Esophagus squamous epithelium (tissue), 5 donors: ENCODE measurements at regions not wholly inside any gene's neighbourhood (a gene's known extent, or its start where the extent isn't known, plus 50 kb on each side); places are given as distances from the start of the nearest gene placed in this dataset.

Experiments
- DNase-seq: peaks from one replicate; lab custom pipeline; 2025; lab: John Stamatoyannopoulos, UW
- H3K27ac ChIP-seq, 4 donors: fragments of 200-600 bp; sonication (generic); one replicate each; pipeline ENCODE4 v1.5.1; 2016 to 2019; ENCODE audit warnings: mild to moderate bottlenecking in 1 of 4
- H3K27me3 ChIP-seq, 4 donors: fragments of 200-600 bp; sonication (generic); 1 replicate in 3 of 4; 2 replicates in 1 of 4; pipeline versions ENCODE4 v1.5.1 to v1.6.0; 2017 to 2021; ENCODE audit warnings: antibody characterized with exemption in 1 of 4
- H3K36me3 ChIP-seq, 3 donors: fragments of 200-600 bp; sonication (generic); one replicate each; pipeline ENCODE4 v1.5.1; 2016 to 2019
- H3K4me1 ChIP-seq, 3 donors: fragments of 200-600 bp; sonication (generic); one replicate each; pipeline ENCODE4 v1.5.1; 2017 to 2019
- H3K4me3 ChIP-seq, 4 donors: fragments of 200-600 bp; sonication (generic); 1 replicate in 3 of 4; 2 replicates in 1 of 4; pipeline ENCODE4 v1.5.1; 2016 to 2019; ENCODE audit warnings: mild to moderate bottlenecking in 2 of 4, moderate library complexity in 1 of 4
- H3K9me3 ChIP-seq, 3 donors: fragments of 200-600 bp; sonication (generic); one replicate each; pipeline ENCODE4 v1.5.1; 2016 to 2019
- CTCF ChIP-seq, 6 experiments: fragments of 450-650 bp in 4 of 6; fragments of 200-600 bp in 2 of 6; sonication (generic) in 2 of 6; IDR thresholded peaks; one replicate each; pipeline ENCODE4 v1.5.1; 2016 to 2019; ENCODE audit warnings: antibody characterized with exemption in 6 of 6, mild to moderate bottlenecking in 4 of 6, moderate library complexity in 4 of 6
- POLR2A ChIP-seq, 4 donors: fragments of 450-650 bp; IDR thresholded peaks; one replicate each; pipeline ENCODE4 v1.6.1; 2017; ENCODE audit warnings: antibody characterized with exemption in 4 of 4, mild to moderate bottlenecking in 4 of 4, moderate library complexity in 3 of 4
- WGBS, 2 donors: methylation state at CpG; one replicate each; pipeline ENCODE4 v1.1.5; 2018; 5-methylcytosine and 5-hydroxymethylcytosine counted together
- intact Hi-C: fragments of 100-400 bp; cut with DNase I; formaldehyde crosslinking; loops from one replicate; pipeline ENCODE4 v1.15.0; 2022
- donor health status: DM: yes; HTN: yes; CAD: no.

GRCh38 chr2:42922293-42922692 lies 129.9 kb upstream of the HAAO start:
- no peak for DNase-seq
- intact Hi-C loops = no loop called here
- 84 to 88% methylated on average over 2 of the region's 2 CpGs for WGBS, 2 donors

GRCh38 chr2:42921721-42922120 lies 129.3 kb upstream of the HAAO start:
- Histone ChIP-seq H3K27ac (peak overlapping the region in 3 of 4 donors; percentile 81 to 93 (median 91)), H3K4me1 (peaks cover 41 to 90% (median 59%) of the 10 kb centered on the region in 3 donors), H3K27me3 (no peaks in the 10 kb centered on the region), H3K4me3 (no peak overlapping the region), H3K36me3 (no peaks in the 10 kb centered on the region), H3K9me3 (no peaks in the 10 kb centered on the region)
- 78 to 89% methylated on average over 2 to 3 of the region's 3 CpGs for WGBS, 2 donors
- DNase-seq = no peak
- intact Hi-C loops = no loop called here
- TF ChIP-seq CTCF (IDR thresholded peaks at IDR 0.05) (no peak), POLR2A (IDR thresholded peaks at IDR 0.05) (no peak)

More at GRCh38 chr2:42922293-42922692, 129.9 kb upstream of the HAAO start:
- Histone ChIP-seq H3K36me3 (no peaks in the 10 kb centered on the region), H3K27me3 (no peaks in the 10 kb centered on the region), H3K4me3 (no peak overlapping the region), H3K27ac (peak overlapping the region; percentile 27 to 93 (median 86)), H3K4me1 (peaks cover 47 to 90% (median 60%) of the 10 kb centered on the region in 3 donors), H3K9me3 (no peaks in the 10 kb centered on the region)
- TF ChIP-seq CTCF (IDR thresholded peaks at IDR 0.05) = no peak
- no peak for TF ChIP-seq POLR2A (IDR thresholded peaks at IDR 0.05)

- TF ChIP-seq POLR2A (IDR thresholded peaks at IDR 0.05) = no peak
- no peak for TF ChIP-seq CTCF (IDR thresholded peaks at IDR 0.05)
- intact Hi-C loops = no loop called here
- H3K27me3 ChIP-seq = no peaks in the 10 kb centered on the region
- H3K4me1 ChIP-seq = peaks cover 36 to 90% (median 53%) of the 10 kb centered on the region in 3 donors
- 43 to 92% methylated on average over 2 of the region's 4 CpGs for WGBS, 2 donors
- no peaks in the 10 kb centered on the region for H3K36me3 ChIP-seq
- no peak for DNase-seq
- peak overlapping the region in 2 of 4 donors; percentile 91 to 93 for H3K27ac ChIP-seq
- H3K9me3 ChIP-seq = no peaks in the 10 kb centered on the region
- H3K4me3 ChIP-seq = no peak overlapping the region
These were observed 128.8 kb upstream of the HAAO start for GRCh38 chr2:42921147-42921520.

- 71 to 93% methylated on average over 7 to 8 of the region's 15 CpGs for WGBS, 2 donors
- H3K4me1 ChIP-seq = peaks cover 30 to 85% (median 48%) of the 10 kb centered on the region in 3 donors
- no peaks in the 10 kb centered on the region for H3K9me3 ChIP-seq
- H3K4me3 ChIP-seq = no peak overlapping the region
- DNase-seq = no peak
- no peaks in the 10 kb centered on the region for H3K27me3 ChIP-seq
- H3K27ac ChIP-seq = peak overlapping the region in 1 of 4 donors; percentile 91
- no peak for TF ChIP-seq POLR2A (IDR thresholded peaks at IDR 0.05)
- no peak for TF ChIP-seq CTCF (IDR thresholded peaks at IDR 0.05)
- H3K36me3 ChIP-seq = no peaks in the 10 kb centered on the region
- intact Hi-C loops = no loop called here
These were observed 128.2 kb upstream of the HAAO start for GRCh38 chr2:42920446-42921146.

- Histone ChIP-seq H3K27ac (peak overlapping the region in 3 of 4 donors; percentile 25 to 68 (median 34)), H3K4me1 (peaks cover 13 to 67% (median 30%) of the 10 kb centered on the region in 3 donors), H3K36me3 (no peaks in the 10 kb centered on the region), H3K27me3 (no peaks in the 10 kb centered on the region), H3K4me3 (no peak overlapping the region), H3K9me3 (no peaks in the 10 kb centered on the region)
- WGBS, 2 donors = 81 to 85% methylated on average over 9 of the region's 9 CpGs
- DNase-seq = no peak
- no peak for TF ChIP-seq CTCF (IDR thresholded peaks at IDR 0.05)
- no peak for TF ChIP-seq POLR2A (IDR thresholded peaks at IDR 0.05)
- intact Hi-C loops = no loop called here
These were observed 126.4 kb upstream of the HAAO start for GRCh38 chr2:42918671-42919318.
